GM18511 (cell line): ENCODE measurements at regions not wholly inside any gene's neighbourhood (a gene's known extent, or its start where the extent isn't known, plus 50 kb on each side); places are given as distances from the start of the nearest gene placed in this dataset.
"Not testable (repeated sequence)": the region's sequence is repeated elsewhere in the genome, so short reads cannot be mapped to it uniquely, and the experiment has no call there.

Experiments
- ATAC-seq: cut with Tn5 transposase; IDR thresholded peaks from one replicate; pipeline ENCODE4 v1.9.1; 2021; ENCODE audit warnings: mild to moderate bottlenecking, moderate library complexity; ENCODE audit not compliant: unreplicated experiment

DNA sequence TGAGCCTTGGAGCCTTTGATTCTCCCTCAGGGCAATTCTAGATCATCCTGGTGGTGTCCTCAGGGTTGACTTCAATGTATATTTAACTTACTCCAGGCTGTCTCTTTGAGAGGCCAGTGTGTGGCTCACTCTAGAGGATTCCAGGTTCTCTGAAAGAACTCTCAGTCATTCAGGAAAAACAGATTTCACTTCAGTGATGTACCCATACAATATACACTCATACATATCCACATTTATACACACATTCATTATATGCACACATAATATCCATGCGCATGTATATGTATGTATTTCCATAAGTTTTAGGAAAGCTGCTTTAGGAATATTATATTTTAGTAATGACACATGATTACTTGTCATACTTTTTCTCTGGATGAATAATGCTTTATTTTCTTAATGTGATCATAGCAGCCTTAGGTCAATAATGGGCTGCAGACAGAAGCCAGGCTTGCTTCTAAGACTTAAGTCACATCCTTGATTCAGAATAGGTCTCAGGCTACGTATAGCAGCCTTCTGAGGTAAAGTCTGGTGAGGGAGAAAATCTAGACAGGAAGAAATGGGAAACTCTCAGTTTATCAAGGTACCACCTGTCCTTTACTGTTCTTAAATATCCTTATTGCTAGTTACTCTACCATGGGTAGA, 397.0 kb downstream of the GPAT3 start:
- no peak for ATAC-seq

DNA sequence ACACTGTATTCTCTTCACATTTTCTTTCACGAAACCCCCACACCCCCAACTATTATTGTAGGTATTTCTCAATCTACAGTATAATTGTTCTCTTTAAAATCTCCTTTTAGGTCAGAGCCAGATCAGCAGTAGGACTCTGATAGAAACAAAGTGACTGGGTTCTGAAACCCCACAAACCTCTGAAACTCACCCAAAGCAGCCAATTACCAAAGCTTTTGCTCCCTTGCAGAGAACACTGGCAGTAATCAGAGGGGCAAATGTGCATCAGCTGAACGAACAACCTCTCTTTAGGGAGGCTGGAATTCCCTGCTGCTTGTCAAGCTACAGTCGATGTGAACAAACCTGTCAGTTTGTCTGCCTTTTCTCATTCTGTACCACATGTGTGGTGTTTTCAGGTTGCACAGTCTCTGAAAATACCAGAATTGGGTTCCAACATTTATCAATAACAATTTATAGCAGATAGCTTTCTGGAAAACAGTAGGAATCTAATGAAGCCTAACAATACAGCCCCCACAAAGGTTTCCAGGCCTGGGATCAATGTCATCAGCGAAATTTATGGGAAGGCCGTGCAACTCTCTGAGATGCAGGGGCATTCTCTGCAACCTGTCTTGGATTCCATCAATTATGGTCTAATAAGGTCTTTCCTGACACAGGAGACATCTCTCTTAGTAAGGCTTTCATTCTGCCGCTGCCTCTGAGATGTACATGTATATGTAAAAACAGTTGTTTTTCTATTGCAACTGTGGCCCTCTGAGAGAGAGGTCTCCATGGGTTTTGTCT, 395.9 kb downstream of the GPAT3 start:
- ATAC-seq, result no peak

DNA sequence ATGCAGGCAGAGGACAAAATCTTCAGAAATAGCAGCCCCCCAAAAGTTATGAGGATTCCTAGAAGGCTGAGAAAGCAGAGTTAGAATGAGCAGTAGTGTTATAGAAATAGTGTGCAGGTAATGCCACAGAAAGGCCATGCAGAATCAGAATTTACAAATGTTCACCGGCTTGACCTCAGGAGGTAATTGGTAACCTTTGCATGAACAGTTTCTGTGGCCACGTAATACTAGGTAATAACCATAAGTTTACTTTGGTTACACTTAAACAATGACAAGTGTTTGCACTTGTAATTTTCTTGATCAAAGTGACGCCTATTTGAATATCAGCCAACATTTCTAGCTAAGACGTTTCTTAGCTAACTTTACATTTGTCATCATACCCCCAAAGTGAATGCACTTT, 393.6 kb downstream of the GPAT3 start:
- ATAC-seq, result no peak

DNA sequence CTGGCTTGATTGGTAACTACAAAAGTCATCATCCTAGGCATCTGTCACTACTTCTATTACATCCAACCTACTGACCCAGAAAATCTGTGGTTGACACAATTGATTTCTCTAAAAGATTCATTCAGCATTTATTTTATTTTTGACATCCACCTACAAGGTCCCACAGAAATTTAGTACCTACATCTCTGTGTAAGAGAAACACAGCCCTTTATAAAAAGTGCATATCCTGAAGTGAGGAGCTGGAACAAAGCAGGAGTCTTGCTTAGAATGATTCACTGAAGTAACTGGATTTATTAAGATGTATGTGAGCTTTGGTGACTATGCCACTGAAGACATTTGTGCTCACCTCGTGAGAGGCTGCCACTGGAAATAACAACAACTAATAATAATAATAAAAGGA, 391.0 kb downstream of the GPAT3 start:
- ATAC-seq, result no peak

DNA sequence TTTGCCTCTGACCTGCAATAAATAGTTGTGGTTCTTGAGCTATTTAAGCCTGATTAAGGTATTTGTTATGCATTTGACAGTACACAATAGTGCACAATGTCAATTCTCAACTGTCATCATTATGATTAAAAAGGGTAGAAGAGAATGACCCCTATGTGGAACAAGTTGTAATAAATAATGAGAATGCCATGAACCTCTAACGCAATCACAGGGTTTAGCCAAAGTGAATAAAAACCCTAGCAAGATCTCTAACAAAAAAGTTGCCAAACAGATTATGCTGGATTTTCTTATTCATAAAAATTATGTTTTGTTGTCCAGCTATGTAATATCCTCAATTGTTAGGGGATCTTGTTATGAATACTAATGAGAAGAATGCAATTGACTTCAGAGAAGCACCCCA, 387.4 kb downstream of the GPAT3 start:
- no peak for ATAC-seq

DNA sequence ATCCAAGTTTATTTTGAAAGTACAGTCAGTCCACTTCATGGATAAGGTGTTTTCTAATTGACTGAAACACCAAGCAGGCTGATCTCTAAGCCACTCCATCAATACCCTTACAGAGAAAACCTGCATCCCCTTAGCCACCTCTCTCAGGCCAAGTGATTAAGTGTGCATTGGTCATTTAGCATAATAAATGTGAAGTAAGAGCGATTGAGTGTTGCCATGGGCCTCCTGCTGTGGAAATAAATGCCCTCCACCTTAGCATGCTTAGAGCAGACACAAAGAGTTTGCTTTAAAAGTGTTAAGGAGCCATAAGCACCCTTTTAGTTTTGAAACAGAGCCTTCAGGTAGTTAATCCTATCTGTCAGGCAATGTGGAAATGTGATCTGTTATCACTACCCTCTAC, 386.5 kb downstream of the GPAT3 start:
- no peak for ATAC-seq

DNA sequence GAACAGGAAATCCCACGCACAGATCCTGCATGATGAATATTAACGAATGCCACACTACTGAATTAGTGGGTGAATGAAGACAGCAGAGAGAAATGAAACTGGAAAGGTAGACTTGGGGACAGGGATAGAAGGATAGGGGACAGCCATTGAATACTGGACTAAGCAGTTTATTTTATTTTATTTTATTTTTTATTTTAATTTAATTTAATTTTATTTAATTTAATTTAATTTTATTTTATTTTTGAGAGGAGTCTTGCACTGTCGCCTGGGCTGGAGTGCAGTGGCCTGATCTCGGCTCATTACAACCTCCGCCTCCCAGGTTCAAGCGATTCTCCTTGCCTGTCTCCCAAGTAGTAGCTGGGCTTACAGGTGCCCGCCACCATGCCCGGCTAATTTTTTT, 385.2 kb downstream of the GPAT3 start:
- no peak for ATAC-seq

DNA sequence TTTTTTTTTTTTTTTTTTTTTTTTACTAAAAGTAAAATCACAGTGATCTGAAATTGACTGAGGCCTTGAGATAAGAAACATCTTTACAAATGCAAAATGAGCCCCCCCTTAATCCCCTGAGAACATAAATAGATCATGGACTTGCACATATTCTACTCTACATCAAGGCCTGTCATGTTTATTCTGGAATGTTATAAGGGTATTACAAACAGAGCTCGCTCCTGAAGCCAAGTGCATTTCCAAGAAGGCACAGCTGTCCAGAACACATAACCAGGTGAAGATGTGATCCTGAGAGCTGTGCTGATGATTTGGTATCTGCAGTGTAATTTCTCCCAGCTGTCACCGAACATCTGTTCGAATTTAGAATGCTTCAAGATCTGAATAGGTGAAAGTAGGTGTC, 384.5 kb downstream of the GPAT3 start:
- ATAC-seq, result no peak

DNA sequence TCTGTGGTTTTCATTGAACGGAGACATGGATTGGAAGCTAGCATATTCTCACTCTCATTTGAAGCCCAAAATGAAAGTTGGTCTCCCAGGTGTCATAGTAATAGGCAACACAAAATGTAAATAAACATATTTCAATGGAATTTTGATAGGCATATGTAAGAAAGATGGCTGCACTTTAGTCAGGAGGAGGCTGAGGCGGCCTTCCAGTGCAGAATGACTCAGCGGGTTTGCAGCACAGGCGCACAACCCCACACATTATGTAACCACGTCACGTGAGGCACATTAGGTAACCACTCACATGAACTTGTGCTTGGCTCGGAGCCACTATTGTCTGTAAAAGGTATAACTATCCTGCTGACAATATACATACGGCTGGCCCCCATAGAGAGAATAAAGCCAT, 381.7 kb downstream of the GPAT3 start:
- no peak for ATAC-seq

DNA sequence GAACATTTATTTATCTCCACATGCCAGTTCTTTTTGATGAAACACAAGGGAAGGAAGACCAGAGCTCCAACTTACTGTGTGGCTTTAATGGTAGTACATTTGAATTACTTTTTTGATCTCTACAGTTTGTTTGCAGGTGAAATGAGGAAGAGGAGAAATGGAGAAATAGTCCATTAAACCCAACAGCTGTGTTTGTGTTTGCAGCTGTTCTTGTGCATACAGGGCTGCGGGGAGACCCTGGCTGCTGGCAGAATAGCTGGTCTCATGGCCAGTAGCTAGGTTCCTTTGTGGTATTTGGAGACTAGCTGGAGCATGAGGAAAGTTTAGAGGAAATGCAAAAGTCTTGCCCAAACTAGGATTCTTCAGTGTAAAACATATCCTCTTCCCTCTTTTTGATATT, 374.8 kb downstream of the GPAT3 start:
- ATAC-seq, result no peak

DNA sequence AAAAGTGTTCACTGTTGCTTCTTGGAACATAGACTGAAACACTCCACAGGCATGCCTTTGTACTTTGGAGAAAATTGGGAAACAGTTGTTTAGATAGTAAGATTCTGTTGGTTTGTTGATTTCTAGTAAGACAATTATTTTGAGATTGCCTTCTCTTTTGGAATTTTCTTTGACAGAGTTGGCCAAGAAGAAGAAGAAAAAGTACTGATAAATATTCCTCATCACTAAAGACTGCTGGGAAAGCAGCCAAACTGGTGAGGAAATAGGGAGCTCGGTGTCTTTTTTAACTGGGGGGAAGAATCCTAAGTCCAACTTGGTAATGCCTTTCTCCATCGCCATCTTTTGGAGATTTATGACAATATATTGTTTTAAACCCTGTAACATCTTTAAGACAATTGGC, 370.7 kb downstream of the GPAT3 start:
- no peak for ATAC-seq

DNA sequence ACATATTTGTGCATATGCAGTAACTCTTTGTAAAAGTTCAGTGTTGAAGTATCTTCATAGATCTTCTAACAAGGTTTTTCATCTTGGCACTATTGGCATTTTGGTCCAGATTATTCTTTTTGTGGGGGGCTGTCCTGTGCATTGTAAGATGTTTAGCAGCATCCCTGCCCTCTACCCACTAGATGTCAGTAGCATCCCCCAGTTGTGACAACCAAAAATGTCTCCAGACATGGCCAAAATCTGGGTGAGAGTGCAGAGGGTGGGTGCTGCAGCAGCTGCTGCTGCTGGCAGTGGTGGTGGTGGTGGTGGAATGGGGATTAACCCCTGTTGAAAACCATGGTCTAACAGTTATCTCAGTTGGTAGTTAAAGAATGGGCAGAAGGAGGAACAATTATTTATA, 370.0 kb downstream of the GPAT3 start:
- ATAC-seq, result no peak

DNA sequence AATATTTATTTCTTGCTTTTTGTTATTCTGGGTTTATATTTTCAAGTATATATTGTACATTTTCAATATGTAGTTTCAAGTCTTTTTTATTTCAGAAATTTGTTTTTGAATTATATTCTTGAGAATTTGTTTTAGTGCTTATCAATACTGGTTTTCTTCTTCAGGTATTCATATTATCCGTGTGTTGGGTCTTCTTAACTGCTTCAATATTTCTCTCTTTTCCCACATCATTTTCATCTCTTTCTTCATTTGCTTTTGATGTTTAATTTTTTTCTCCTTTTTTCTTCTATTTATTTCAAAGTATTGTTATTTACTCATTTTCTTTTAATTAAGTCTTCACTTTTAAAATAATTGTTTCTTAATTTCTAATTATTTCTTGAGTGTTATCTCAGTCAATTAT, 367.8 kb downstream of the GPAT3 start:
- not testable (repeated sequence) for ATAC-seq

DNA sequence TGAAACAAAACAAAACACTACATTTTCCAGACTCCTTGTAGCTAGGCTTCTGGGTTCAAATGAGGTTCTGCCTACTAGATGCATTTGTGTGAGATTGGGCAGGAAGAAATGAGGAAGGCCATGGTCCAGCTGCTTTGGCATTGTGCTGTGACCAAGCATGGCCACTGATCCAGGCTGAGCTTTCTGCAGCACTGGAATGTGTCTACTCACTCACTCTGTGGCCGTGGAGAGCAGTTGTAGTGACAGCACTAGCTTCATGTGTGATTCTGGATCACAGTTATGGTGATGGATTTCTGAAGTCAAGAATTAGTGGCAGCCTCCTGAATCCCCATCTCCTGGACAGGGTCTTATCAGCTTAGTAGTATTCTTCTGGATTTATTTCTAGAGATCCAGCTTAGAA, 358.9 kb downstream of the GPAT3 start:
- no peak for ATAC-seq

DNA sequence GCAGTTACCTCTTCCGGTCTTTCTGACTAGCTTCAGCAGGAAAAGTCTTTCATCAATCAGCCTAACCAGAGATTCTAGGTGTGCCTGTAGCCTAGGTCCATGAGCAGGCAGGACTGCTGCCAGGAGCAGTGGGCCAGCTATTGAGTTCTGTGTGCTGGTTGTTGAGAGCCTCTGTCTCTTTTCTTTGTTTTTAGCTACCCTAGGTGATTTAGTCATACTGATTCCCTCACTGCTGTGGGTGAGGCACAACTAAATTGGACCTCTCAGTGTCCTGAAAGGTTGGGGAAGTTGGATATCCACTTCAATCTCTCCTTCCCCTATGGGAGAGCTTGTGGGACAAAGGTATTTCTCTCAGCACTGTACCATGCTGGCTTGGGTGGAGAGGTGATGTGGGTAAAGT, 354.9 kb downstream of the GPAT3 start:
- ATAC-seq, result no peak

DNA sequence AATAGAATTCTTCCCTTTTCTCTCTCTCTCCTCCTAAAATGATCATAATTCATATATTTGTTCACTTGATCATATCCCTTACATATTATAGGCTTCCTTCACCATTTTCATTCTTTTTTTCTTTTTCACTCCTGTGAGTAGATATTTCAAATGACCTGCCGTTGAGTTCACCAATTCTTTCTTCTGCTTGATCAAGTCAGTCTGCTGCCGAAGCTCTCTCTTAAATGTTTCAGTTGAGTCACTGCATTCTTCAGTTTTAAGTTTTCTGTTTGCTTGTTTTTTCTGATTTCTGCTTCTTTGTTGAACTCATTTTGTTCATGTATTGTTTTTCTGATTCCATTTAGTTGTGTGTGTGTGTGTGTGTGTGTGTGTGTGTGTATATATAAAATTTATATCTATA, 354.3 kb downstream of the GPAT3 start:
- ATAC-seq, result no peak

DNA sequence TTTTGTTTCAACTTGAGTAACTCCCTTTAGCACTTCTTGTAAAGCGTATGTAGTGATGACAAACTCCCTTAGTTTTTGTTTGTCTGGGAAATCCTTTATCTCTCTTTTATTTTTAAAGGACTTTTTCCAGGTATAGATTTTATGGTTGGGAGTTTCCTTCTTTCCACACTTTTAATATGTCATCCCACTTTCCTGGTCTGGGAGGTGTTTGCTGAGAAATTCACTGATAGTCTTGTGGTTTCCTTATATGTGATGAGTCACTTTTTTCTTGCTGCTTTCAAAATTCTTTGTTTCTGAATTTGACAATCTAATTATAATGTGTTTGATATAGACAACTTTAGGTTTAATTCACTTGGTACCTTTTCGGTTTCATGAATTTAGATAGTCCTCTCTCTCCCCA, 353.9 kb downstream of the GPAT3 start:
- ATAC-seq, result no peak

DNA sequence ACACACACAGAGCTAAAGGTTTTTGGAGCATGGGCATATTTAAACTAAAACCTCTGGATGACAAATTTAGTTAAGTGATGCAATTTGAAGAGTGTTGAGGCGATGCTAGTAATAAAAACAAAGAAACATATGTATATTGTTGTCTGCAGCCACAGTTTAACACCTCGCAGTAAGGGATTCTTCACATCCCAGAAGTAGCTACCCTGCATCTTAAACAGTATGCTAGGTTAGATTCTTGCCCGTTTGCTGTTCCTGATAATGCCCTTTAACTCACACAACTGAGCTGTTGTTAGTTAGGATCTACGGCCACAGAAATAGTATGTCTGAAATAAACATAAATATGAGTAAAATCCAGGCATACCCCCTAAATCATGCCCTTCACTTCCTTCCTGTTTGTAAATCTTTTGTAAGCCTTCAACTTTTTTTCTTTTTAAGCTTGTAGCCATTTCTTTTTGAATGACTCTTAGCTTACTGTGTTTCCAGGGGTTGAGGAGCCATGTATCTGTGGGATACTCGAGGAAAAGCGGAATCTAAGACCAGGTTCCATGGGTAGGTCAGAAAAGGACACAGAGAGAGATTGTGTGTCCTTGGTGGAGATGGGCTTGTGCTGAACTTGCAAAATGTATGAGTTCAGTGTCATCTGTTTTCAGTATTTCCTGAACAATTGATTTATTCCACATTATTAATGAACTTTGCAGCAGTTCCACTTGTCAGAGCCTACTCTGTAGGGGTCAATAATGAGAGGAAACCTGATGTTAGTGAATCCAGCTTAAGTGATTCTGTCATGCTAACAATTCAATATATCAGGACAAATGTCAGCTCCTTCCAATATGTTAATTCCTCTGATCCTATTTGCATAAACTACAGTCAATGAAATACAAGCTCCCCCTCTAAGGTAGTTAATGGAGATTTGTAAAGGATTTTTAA, 349.6 kb downstream of the GPAT3 start:
- ATAC-seq, result no peak

DNA sequence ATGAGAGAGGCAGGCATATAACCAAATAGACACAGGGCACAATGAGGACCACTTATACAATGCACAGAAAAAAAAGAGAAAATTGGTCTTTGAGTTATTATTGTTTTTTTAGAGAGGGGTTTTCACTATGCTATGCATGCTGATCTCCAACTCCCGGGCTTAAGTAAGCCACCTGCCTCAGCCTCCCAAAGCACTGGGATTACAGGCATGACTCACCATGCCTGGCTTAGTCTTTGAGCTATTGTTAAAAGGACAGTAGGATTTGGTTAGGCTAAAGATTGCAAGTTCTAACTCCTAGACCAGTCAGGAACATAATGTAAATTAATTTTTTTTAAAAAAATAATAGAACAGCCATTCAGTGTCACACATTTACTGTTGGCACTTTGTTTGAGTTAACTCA, 340.1 kb downstream of the GPAT3 start:
- ATAC-seq, result no peak

DNA sequence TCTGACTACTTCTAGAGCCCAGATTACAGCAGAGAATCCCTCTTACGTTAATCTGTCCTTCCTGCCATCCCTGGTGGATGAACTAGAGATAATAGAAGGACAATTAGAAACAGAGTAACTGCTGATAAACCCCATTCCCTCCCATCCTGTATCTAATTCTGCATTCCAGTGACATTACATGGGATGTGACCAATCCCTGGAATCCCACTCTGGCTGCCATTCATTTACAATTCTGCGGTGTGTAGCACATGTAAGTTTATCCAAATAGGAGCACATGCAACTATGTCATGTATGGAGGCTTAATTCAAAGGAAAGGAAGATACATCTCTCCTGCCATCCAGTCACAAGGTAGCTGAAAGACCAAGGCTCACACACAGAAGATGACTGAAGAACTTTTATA, 339.5 kb downstream of the GPAT3 start:
- ATAC-seq, result no peak

DNA sequence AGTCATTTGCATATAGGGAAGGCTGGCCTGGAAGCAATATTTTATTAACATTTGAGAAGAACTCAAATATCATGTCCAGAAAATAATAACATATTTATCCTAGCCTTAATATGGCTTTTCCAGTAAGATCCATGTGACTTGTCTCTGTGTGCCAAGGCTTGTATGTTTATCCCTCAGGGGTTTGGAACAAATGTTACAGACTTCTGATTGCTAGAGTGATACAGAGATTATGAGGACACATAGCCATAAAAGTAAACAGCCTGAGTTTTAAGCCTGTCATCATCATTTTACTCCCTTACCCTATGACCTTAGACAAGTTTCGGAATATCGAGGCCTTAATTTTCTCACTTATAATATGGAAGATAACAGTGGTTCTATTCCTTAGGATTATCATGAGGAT, 338.1 kb downstream of the GPAT3 start:
- ATAC-seq, result no peak
